ENCODE measurements at regions not wholly inside any gene's neighbourhood (a gene's known extent, or its start where the extent isn't known, plus 50 kb on each side); places are given as distances from the start of the nearest gene placed in this dataset.

DNA sequence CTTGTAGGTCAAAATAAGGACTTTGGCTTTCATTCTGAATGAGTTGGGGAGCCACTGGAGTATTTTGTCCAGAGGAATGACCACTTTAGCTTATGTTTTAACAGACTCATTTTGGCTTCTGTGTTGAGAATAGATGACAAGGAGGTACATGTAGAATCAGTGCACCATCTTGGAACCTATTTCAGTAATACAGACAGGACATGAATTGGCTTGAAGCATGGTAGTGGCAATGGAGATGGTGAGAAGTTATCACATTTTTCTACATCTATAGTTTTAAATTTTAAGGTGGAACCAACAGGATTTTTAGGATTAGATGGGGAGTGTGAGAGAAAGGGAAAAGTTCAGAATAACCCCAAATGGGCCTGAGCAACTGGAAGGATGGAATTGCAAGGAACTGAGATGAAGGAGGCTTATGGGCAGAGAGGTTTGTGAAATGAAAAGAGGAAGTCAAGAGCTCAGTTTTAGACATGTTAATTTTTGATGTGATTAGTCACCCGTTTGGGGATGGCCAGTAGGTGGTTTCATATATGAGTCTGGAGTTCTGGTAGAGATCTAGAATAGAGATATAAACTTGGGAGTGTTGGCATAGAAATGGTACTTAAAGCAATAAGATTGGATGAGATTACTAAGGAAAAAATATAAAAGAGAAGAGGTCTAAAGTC lies 89.2 kb upstream of the JAZF1 start:
- TF ChIP-seq, protein P1, sequence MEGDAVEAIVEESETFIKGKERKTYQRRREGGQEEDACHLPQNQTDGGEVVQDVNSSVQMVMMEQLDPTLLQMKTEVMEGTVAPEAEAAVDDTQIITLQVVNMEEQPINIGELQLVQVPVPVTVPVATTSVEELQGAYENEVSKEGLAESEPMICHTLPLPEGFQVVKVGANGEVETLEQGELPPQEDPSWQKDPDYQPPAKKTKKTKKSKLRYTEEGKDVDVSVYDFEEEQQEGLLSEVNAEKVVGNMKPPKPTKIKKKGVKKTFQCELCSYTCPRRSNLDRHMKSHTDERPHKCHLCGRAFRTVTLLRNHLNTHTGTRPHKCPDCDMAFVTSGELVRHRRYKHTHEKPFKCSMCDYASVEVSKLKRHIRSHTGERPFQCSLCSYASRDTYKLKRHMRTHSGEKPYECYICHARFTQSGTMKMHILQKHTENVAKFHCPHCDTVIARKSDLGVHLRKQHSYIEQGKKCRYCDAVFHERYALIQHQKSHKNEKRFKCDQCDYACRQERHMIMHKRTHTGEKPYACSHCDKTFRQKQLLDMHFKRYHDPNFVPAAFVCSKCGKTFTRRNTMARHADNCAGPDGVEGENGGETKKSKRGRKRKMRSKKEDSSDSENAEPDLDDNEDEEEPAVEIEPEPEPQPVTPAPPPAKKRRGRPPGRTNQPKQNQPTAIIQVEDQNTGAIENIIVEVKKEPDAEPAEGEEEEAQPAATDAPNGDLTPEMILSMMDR (optimal IDR thresholded peaks at IDR 0.05 in 1 of 3, IDR thresholded peaks at IDR 0.05 in 1 of 3, conservative IDR thresholded peaks at IDR 0.05 in 1 of 3; ENCODE audit: extremely low read depth in 1 of 3, insufficient read depth in 2 of 3, low read length in 3 of 3): no peak
- TF ChIP-seq EZH2 (IDR thresholded peaks at IDR 0.05; ENCODE audit: low read length): no peak

Measured in keratinocyte (primary cell).